Mesendoderm (in vitro differentiated cells): ENCODE measurements at regions not wholly inside any gene's neighbourhood (a gene's known extent, or its start where the extent isn't known, plus 50 kb on each side); places are given as distances from the start of the nearest gene placed in this dataset.

ENCODE experiments used
- DNase-seq: peaks from one replicate; pipeline ENCODE4 v3.0.0; 2013
- H2AK5ac ChIP-seq: 2 replicates; pipeline ENCODE4 v1.6.1; 2013; ENCODE audit warnings: low read length, inconsistent platforms
- H2BK120ac ChIP-seq: 2 replicates; pipeline ENCODE4 v1.6.1; 2013; ENCODE audit warnings: low read depth, mild to moderate bottlenecking, low read length, moderate library complexity, mixed read lengths
- H2BK15ac ChIP-seq: replicated peaks from 2 replicates; pipeline ENCODE4 v1.6.1; 2013; ENCODE audit warnings: low read depth, mild to moderate bottlenecking, moderate library complexity
- H2BK5ac ChIP-seq: 2 replicates; pipeline ENCODE4 v1.6.1; 2013; ENCODE audit warnings: low read length, inconsistent platforms
- H3K18ac ChIP-seq: 2 replicates; pipeline ENCODE4 v1.6.1; 2013; ENCODE audit warnings: mild to moderate bottlenecking, low read length, mixed read lengths
- H3K23ac ChIP-seq: one replicate; pipeline ENCODE4 v1.6.1; 2013; ENCODE audit warnings: low read length
- H3K27ac ChIP-seq: 2 replicates; pipeline ENCODE4 v1.5.1; 2013; ENCODE audit warnings: low read depth, mild to moderate bottlenecking, inconsistent platforms, low read length, moderate library complexity
- H3K27me3 ChIP-seq: 2 replicates; pipeline ENCODE4 v1.6.1; 2013; ENCODE audit warnings: low read length, control low read depth, mild to moderate bottlenecking, inconsistent platforms; ENCODE audit not compliant: insufficient read depth, poor library complexity
- H3K36me3 ChIP-seq: 2 replicates; pipeline ENCODE4 v1.6.1; 2013; ENCODE audit warnings: low read length, inconsistent platforms; ENCODE audit not compliant: control insufficient read depth, insufficient read depth
- H3K4ac ChIP-seq: one replicate; pipeline ENCODE4 v1.6.1; 2013; ENCODE audit warnings: low read depth, mild to moderate bottlenecking, low read length, moderate library complexity
- H3K4me1 ChIP-seq: 2 replicates; pipeline ENCODE4 v1.6.1; 2013; ENCODE audit warnings: low read depth, low read length, inconsistent platforms; ENCODE audit not compliant: control insufficient read depth
- H3K4me2 ChIP-seq: 2 replicates; pipeline ENCODE4 v1.6.1; 2013; ENCODE audit warnings: low read length
- H3K4me3 ChIP-seq: 2 replicates; pipeline ENCODE4 v1.5.1; 2013; ENCODE audit warnings: mild to moderate bottlenecking, low read length
- H3K56ac ChIP-seq: one replicate; pipeline ENCODE4 v1.6.1; 2013; ENCODE audit warnings: low read length
- H3K79me1 ChIP-seq: 2 replicates; pipeline ENCODE4 v1.6.1; 2013; ENCODE audit warnings: low read length, inconsistent platforms
- H3K79me2 ChIP-seq: 2 replicates; pipeline ENCODE4 v1.6.1; 2013; ENCODE audit warnings: mild to moderate bottlenecking, low read length; ENCODE audit not compliant: control insufficient read depth, insufficient read depth
- H3K9ac ChIP-seq: 2 replicates; pipeline ENCODE4 v1.6.1; 2013; ENCODE audit warnings: low read length, inconsistent platforms
- H4K5ac ChIP-seq: one replicate; pipeline ENCODE4 v1.6.1; 2013; ENCODE audit warnings: low read length
- H4K8ac ChIP-seq: one replicate; pipeline ENCODE4 v1.6.1; 2013; ENCODE audit warnings: low read depth, mild to moderate bottlenecking, control low read depth, low read length, moderate library complexity
- WGBS: extraction: QIAGEN DNeasy Blood & Tissue Kit; methylation state at CpG from one replicate; pipeline ENCODE4 v1.1.7; 2013; ENCODE audit warnings: low lambda C conversion rate, missing lambda C conversion rate; ENCODE audit not compliant: insufficient coverage; ENCODE audit errors: extremely low coverage; 5-methylcytosine and 5-hydroxymethylcytosine counted together

DNA sequence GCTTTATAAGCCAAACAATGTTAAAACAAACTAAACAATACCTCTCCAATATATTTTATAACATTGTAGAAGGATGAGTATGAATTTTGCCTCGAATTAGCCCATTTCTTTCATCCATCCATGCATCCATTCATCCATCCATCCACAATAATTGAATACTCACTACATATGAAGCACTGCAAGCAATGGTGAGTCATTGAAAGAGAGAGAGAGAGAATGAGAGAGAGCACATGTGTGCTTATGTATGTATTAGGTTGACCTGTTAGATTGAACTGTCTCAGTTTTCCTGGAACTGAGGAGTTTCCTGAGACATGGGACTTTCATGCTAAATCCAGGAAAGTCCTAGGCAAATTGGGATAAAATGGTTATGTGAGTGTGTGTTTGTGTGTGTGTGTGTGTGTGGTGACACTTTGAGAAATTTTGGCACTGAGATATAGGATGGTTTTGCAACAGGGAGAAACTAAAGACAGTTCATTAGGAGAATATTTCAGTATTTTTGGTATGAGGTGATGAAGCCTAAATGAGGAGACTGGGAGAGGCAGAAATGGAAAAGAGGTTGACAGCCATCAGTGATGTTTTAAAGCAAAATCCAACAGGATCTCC is 98.4 kb downstream of the C12orf75 start:
- H3K36me3 ChIP-seq: no peaks in the 10 kb centered on the region
- no peak overlapping the region for H3K4me3 ChIP-seq
- DNase-seq: no peak
- no peaks in the 10 kb centered on the region for H3K4me1 ChIP-seq
- no peak overlapping the region for H2AK5ac ChIP-seq
- H3K79me1 ChIP-seq: no peaks in the 10 kb centered on the region
- no peak overlapping the region for H3K18ac ChIP-seq
- H2BK5ac ChIP-seq: no peak overlapping the region
- H3K23ac ChIP-seq: no peak overlapping the region
- no peak overlapping the region for H3K4ac ChIP-seq
- H3K79me2 ChIP-seq: no peaks in the 10 kb centered on the region
- H3K56ac ChIP-seq: no peak overlapping the region
- H4K5ac ChIP-seq: no peak overlapping the region
- H3K27me3 ChIP-seq: peaks cover 1% of the 10 kb centered on the region
- no peak overlapping the region for H2BK15ac ChIP-seq
- no peak overlapping the region for H3K4me2 ChIP-seq
- no peak overlapping the region for H2BK120ac ChIP-seq
- no peak overlapping the region for H4K8ac ChIP-seq
- WGBS: no CpG with 5 or more reads among the region's 1 CpG
- H3K27ac ChIP-seq: no peak overlapping the region
- no peak overlapping the region for H3K9ac ChIP-seq

DNA sequence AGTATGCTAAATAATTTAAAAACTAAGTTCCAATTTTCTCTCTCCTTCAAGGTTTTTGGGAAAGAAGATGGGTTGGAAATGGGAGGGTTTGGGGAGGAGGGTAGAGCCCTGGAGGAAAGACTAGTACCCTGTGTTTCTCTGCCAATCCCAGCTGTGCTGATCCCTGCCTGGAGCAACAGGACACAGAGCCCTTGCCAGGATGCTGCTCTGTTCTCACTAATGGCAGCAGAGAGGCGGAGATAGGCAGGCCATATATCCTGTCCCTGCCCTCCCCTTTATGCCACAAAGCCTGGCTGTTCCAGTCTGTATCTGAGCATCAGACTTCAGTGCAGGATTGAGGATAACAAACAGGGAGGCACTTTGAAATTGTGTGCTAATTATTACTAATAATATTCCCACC is 99.0 kb downstream of the C12orf75 start:
- Histone ChIP-seq H2BK5ac (no peak overlapping the region), H4K5ac (no peak overlapping the region), H3K4me1 (no peaks in the 10 kb centered on the region), H3K79me1 (no peaks in the 10 kb centered on the region), H2BK120ac (no peak overlapping the region), H3K23ac (no peak overlapping the region), H3K79me2 (no peaks in the 10 kb centered on the region), H4K8ac (no peak overlapping the region), H3K36me3 (no peaks in the 10 kb centered on the region), H2BK15ac (no peak overlapping the region), H2AK5ac (no peak overlapping the region), H3K56ac (no peak overlapping the region), H3K27ac (no peak overlapping the region), H3K18ac (no peak overlapping the region), H3K4me3 (no peak overlapping the region), H3K4me2 (no peak overlapping the region), H3K27me3 (peaks cover 1% of the 10 kb centered on the region), H3K9ac (no peak overlapping the region), H3K4ac (no peak overlapping the region)
- no CpG with 5 or more reads among the region's 1 CpG for WGBS
- no peak for DNase-seq

DNA sequence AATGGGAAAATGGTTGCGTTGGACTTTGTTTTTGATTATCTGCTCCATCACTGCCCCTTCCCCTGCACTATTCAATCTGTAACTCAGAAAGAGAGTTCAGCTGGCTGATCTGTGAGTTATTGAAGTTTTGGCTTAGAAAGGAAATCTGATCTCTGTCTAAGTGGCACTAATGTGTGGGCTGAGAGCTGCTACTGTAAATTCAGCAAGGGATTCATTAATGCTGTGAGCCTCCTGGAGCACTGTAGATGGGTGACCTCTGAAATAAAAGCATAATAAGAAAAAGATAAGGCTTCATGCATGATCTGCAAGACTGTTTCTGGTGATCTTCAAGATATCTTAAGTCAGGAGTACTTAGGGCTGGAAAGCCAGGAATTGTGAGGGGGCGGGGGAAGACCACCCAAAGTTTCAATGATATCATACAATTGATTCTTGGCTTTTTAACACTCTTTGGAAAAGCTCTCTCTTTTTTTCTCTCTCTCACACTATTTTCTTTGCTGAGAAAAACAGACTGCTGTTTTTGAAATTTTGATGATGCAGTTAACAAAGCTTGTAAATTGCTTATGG is 101.1 kb downstream of the C12orf75 start:
- Histone ChIP-seq H3K79me1 (no peaks in the 10 kb centered on the region), H2BK120ac (no peak overlapping the region), H3K9ac (no peak overlapping the region), H3K27ac (no peak overlapping the region), H3K4me3 (no peak overlapping the region), H2BK5ac (no peak overlapping the region), H3K79me2 (no peaks in the 10 kb centered on the region), H4K5ac (no peak overlapping the region), H3K27me3 (no peaks in the 10 kb centered on the region), H3K4me1 (no peaks in the 10 kb centered on the region), H3K56ac (no peak overlapping the region), H3K4ac (no peak overlapping the region), H3K36me3 (no peaks in the 10 kb centered on the region), H3K4me2 (no peak overlapping the region), H3K18ac (no peak overlapping the region), H4K8ac (no peak overlapping the region), H3K23ac (no peak overlapping the region), H2AK5ac (no peak overlapping the region), H2BK15ac (no peak overlapping the region)
- no CpG with 5 or more reads among the region's 2 CpGs for WGBS
- no peak for DNase-seq

DNA sequence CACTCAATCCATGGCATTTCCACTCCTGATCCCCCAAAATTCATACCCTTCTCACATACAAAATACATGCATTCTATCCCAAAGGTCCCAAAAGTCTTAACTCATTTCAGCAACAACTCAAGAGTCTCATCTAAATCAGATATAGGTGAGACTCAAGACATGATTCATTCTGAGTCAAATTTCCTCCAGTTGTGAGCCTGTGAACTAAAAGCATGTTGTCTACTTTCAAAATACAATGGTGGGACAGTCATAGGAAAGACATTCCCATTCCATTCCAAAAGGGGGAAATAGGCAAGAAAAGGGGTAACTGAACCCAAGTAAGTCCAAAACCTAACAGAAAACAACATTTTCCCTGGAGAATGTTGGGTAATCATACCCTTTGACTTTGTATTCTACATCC is 103.3 kb downstream of the C12orf75 start:
- no peaks in the 10 kb centered on the region for H3K27me3 ChIP-seq
- H4K5ac ChIP-seq: no peak overlapping the region
- no peak overlapping the region for H2BK5ac ChIP-seq
- H2BK15ac ChIP-seq: no peak overlapping the region
- no peak overlapping the region for H3K23ac ChIP-seq
- no peak overlapping the region for H2BK120ac ChIP-seq
- H3K4ac ChIP-seq: no peak overlapping the region
- H3K4me3 ChIP-seq: no peak overlapping the region
- no peaks in the 10 kb centered on the region for H3K36me3 ChIP-seq
- no peak overlapping the region for H3K56ac ChIP-seq
- H2AK5ac ChIP-seq: no peak overlapping the region
- no peak overlapping the region for H3K27ac ChIP-seq
- no peak for DNase-seq
- H3K4me2 ChIP-seq: no peak overlapping the region
- H3K9ac ChIP-seq: no peak overlapping the region
- no peaks in the 10 kb centered on the region for H3K79me1 ChIP-seq
- no peak overlapping the region for H3K18ac ChIP-seq
- H4K8ac ChIP-seq: no peak overlapping the region
- H3K4me1 ChIP-seq: no peaks in the 10 kb centered on the region
- no peaks in the 10 kb centered on the region for H3K79me2 ChIP-seq

DNA sequence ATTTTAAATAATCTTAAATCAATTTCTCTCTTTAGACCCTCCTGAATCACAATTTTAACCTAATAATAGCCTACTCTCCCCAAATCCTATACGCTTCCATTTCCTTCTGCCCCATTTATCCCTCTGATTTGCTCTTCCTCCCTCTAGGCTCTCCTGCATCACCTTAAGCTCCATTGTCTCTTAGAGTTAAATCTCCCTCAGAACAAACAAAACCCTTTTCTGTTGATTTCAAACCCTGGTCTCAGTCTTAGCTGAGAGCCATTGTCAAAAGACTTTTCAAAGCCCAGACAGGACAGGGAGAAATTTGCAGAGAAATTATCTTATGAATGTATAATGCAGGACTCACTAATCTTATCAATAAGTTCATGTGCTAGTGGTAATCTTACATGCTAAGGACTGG is 106.1 kb downstream of the C12orf75 start:
- Histone ChIP-seq H3K79me1 (no peaks in the 10 kb centered on the region), H3K4me3 (no peak overlapping the region), H3K27me3 (no peaks in the 10 kb centered on the region), H3K79me2 (no peaks in the 10 kb centered on the region), H3K4me2 (no peak overlapping the region), H4K5ac (no peak overlapping the region), H4K8ac (no peak overlapping the region), H3K4ac (no peak overlapping the region), H3K23ac (no peak overlapping the region), H2BK5ac (no peak overlapping the region), H2BK15ac (no peak overlapping the region), H3K4me1 (no peaks in the 10 kb centered on the region), H2BK120ac (no peak overlapping the region), H2AK5ac (no peak overlapping the region), H3K56ac (no peak overlapping the region), H3K18ac (no peak overlapping the region), H3K36me3 (no peaks in the 10 kb centered on the region), H3K27ac (no peak overlapping the region), H3K9ac (no peak overlapping the region)
- no peak for DNase-seq
- 100% methylated on average over 1 of the region's 1 CpG for WGBS

DNA sequence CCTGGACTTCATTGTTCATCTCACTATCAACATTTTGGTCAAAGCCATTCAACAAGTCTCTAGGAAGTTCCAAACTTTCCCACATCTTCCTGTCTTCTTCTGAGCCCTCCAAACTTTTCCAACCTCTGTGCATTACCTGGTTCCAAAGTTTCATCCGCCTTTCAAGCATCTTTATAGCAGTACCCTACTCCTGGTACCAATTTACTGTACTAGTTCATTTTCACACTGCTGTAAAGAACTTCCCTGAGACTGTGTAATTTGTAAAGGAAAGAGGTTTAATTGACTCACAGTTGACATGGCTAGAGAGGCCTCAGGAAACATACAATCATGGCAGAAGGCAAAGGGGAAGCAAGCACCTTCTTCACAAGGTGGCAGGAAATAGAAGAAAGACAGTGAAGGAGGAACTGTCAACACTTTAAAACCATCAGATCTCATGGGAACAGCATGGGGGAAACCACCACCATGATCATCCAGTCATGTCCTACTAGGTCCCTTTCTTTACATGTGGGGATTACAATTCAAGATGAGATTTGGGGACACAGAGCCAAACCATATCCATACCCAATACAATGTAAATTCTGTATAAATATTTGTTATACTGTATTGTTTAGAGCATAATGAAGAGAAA is 109.7 kb downstream of the C12orf75 start:
- no peaks in the 10 kb centered on the region for H3K79me2 ChIP-seq
- no peak overlapping the region for H3K18ac ChIP-seq
- H2BK15ac ChIP-seq: no peak overlapping the region
- no peak overlapping the region for H3K27ac ChIP-seq
- H3K27me3 ChIP-seq: no peaks in the 10 kb centered on the region
- H4K8ac ChIP-seq: no peak overlapping the region
- no peak overlapping the region for H2BK120ac ChIP-seq
- no peak for DNase-seq
- H3K4ac ChIP-seq: no peak overlapping the region
- no peak overlapping the region for H2AK5ac ChIP-seq
- no CpG with 5 or more reads among the region's 1 CpG for WGBS
- H3K36me3 ChIP-seq: no peaks in the 10 kb centered on the region
- no peak overlapping the region for H3K9ac ChIP-seq
- no peak overlapping the region for H3K4me3 ChIP-seq
- no peak overlapping the region for H4K5ac ChIP-seq
- no peak overlapping the region for H3K56ac ChIP-seq
- no peak overlapping the region for H3K4me2 ChIP-seq
- peaks cover 3% of the 10 kb centered on the region for H3K4me1 ChIP-seq
- no peak overlapping the region for H3K23ac ChIP-seq
- no peaks in the 10 kb centered on the region for H3K79me1 ChIP-seq
- no peak overlapping the region for H2BK5ac ChIP-seq
